GM19395 (cell line): ENCODE measurements at regions not wholly inside any gene's neighbourhood (a gene's known extent, or its start where the extent isn't known, plus 50 kb on each side); places are given as distances from the start of the nearest gene placed in this dataset.
"Not testable (repeated sequence)": the region's sequence is repeated elsewhere in the genome, so short reads cannot be mapped to it uniquely, and the experiment has no call there.

ENCODE experiments used
- ATAC-seq: cut with Tn5 transposase; IDR thresholded peaks from one replicate; pipeline ENCODE4 v1.9.1; 2021; ENCODE audit warnings: mild to moderate bottlenecking, moderate library complexity; ENCODE audit not compliant: unreplicated experiment

DNA sequence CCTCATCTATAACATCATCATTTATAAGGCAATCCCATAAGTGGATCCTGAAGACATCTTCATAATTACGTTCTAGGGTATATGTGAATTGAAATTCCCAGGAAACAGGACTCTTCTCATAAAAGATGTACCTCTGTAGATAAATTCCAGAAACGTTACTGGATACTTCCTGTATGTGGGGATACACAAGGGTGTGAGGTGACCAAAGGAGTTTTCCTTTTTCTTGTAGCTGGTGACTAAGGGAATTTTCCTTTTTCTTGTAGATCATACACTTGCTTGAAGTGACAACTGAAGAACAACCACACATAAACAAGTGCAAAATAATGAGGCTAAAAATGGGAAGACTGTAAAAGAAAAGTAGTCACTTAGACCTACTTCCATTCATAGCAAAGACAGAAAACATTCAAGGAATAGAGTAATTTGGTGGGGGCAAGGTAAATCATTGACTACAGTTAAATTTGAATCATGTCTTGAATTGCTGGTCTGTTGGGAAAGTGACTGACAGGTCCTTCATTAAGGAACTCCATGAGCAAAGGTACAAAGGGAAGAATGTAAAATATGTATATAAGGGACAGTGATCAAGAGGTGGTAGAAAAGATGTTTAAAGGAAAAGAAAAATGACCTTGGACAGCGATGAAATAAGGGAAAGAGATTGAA is 53.2 kb upstream of the UBE2E3 start:
- no peak for ATAC-seq

- ATAC-seq = no peak
Measured at GRCh38 chr2:180925700-180926099, 54.7 kb upstream of the UBE2E3 start.

DNA sequence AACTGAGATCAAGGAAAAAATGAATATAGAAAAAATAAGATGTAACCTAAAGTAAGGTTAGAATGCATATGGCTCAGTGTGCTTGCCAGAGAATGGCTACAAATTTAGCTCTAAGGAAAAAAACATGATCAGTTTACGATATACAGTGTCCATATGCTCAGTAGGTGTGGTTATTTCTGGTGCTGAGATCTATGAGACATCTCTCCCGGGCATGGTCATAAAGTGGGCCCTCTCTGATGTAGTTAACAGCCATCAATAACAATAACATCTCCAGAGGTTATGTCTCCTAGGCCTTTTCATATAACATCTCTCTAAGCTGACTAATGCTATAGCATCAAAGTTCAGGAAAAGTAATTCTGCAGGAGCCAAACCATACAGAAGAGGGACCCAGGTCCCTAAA is 56.3 kb upstream of the UBE2E3 start:
- no peak for ATAC-seq

DNA sequence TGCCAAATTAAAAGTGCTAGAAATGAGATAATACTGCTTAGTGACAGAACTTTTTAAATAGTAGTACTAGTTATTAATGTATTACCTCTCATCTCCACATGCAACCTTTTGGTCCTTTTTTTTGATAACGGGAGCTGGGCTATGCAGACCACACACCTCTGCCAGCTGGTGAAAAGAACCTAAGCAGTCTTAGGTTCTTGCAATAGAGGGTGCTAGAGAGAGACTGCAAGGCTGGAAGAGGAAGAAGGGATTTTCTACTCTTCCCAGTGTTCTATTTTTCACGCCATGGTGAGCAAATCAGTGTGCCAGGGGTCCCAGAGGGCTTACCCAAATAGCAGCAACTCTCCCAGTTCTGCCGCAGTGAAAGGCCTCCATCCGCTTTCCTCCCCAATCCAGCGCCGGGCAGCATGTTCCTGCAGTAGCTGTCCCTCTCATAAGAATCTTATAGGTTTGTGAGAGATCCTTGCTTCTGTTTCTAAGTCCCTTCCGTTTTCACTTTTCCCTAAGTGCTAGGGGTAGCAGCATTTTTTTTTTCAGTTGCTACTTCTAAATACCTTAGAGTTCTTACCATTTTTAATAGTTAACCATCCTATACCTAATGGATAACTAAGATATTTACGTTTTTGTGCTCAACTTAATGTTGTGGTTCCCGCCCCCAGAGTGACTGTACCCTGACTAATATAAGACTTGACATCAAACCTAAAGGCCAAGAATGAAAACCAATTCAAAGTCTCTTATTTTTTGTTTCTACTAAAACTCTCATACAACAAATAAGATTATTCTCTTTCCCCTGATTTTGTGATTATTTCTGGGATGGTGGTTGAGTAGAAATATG is 69.4 kb upstream of the UBE2E3 start:
- no peak for ATAC-seq

DNA sequence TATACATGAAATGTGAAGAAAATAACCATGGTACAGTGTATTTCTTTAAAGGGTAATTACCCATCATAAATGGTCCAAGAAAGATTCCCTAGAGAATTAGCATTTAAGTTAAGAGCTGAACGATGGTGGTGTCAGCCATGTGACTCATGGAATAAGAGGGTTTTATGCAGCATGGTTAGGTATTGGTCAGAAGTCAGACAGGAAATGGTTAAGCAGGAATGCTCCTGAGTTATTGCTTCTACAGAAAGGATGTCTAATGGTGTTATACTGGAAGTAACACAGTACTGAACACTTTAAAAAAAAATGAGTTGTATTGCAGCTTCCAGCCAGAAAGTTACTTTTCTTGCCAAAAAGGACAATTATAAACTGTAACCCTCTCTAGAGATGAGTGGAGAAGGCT is 72.7 kb upstream of the UBE2E3 start:
- ATAC-seq = no peak

GRCh38 chr2:180905461-180905860 is 74.9 kb upstream of the UBE2E3 start:
- no peak for ATAC-seq

DNA sequence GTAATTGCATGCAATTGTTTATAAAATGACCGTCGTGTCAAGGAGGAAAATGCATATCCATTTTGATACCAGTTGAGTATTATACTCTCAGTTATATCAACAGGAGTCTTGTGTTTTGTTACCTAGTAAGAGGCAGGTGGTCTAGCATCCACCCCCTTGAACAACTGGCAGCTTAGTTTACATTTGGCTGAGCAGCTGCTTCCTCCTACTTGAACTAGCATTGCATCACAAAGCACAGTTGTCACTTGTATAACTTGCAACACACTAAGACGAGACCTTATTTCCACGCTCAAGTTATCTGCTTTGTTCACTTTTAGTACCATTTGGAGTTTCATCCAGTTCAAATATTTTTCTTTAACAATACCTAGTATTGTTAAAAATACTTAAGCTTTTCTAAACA is 75.4 kb upstream of the UBE2E3 start:
- ATAC-seq = no peak

DNA sequence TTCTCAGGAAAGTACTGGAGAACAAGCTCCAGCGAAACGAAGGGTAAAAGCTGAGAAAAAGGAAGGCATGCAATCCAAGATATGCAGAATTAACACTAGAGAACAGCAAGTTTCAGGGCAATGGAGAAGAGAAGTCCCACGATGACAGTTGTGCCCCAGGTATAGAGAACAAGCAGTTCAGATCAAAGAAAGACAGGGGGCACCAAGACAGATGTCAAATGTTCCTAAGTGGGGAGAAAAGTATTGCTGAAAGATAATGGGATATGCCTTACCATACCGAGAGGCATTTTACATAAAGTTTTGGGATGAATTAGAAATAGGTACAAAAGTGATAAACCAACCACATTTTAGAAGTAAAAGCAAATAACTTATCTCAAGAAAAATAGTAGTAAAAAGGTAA is 79.1 kb upstream of the UBE2E3 start:
- no peak for ATAC-seq

DNA sequence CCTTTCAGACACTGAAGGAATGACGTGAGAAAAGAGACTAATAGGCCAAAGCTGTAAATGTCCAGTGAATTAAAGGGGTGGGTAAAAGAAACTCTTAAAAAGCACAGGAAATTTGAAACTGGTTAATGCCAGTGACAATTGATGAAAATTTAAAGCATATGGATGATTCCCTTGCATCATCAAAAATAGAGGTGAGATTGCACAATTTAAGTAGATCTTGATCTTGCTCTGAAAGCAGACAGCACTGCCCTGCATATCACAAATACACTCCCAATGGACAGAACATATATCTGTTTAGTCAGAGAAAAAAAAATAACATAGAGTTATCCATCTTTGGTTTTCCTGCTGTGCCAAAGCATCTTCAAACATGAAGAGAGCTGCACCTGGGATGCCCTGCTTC is 86.7 kb upstream of the UBE2E3 start:
- no peak for ATAC-seq

GRCh38 chr2:180892091-180892490 is 88.3 kb upstream of the UBE2E3 start:
- no peak for ATAC-seq

GRCh38 chr2:180891360-180891759 is 89.0 kb upstream of the UBE2E3 start:
- no peak for ATAC-seq

DNA sequence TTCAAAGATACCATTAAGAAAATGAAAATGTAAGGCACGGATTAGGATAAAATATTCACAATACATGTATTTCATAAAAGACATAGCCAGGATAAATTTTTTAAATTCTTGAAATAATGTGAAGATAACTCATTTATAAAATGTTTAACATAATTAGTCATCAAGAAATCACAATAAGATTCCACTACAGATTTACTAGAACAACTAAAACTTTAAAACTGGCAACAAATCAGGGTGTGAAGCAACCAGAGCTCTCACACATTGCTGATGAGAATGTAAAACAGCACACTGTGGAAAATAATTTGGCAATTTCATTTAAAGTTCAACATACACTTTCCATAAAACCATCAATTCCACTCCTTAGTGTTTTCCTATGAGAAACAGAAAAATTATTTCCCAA is 89.6 kb upstream of the UBE2E3 start:
- ATAC-seq = no peak

- no peak for ATAC-seq
Measured at GRCh38 chr2:180882959-180883358, 97.4 kb upstream of the UBE2E3 start.

DNA sequence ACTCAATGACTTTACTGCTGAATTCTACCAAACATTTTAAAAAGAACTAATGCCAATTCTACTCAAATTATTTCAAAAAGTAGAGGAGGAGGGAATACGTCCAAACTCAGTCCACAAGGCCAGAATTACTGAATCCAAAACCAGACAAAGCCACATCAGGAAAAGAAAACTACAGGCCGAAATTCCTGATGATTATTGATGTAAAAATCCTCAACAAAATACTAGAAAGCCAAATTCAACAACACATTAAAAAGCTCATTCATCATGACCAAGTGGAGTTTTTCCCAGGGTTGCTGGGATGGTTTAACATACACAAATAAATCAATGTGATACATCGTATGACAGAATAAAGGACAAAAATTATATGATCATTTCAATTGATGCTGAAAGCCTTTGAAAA is 103.9 kb upstream of the UBE2E3 start:
- no peak for ATAC-seq

- ATAC-seq = no peak
Measured at GRCh38 chr2:180873219-180873618, 107.2 kb upstream of the UBE2E3 start.

DNA sequence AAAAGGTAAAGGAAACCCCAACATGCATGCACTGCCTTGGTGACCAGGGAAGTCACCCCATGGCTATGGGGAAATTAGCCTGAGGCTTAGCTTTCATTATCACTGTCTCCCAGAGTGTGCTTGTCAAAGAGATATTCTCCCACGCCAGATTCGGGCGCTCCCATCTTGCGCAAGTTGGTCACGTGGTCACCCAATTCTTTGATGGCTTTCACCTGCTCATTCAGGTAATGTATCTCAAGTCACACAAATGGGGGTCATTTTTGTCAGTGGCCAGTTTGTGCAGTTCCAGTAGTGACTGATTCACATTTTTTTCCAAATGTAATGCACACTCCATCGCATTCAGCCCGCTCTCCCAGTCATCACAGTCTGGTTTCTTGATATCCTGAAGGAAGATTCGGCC is 107.6 kb upstream of the UBE2E3 start:
- not testable (repeated sequence) for ATAC-seq

GRCh38 chr2:180872255-180872654 is 108.2 kb upstream of the UBE2E3 start:
- ATAC-seq = no peak

DNA sequence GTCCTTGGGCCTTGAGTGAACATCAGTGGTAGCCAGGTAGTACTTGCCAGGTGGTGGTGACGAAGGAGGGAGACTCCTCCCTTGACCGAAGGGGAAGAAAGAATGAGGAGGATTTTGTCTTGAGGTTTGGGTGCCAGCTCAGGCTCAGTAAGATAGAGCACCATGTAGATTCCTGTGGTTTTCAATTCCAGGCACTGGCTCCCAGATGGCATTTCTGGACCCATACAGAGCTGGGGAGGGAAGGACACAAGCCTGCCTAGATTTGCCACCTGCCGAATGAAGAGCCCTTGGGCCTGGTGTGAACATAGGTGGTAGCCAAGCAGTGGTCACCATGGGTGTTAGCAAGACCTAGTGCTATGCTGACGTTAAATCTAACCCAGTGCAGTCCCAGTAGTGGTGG is 108.8 kb upstream of the UBE2E3 start:
- no peak for ATAC-seq

DNA sequence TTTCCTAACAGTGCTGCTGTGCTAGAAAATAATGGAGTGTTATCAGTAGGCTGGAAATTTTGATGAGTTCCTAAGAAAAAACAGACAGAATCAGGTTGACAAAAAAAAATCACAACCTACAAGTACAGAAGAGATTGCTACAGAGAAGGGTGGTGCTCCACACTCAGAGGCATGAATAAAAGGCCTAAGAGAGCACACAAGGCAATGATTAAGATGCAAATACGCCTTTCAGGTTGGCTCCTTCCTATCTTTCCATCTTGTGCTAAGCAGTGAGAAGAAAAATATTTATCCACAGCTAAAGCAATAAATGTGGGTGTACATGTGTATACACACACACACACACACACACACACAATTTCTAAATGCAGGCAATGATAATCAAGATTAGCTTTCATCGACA is 130.6 kb upstream of the UBE2E3 start:
- no peak for ATAC-seq

- ATAC-seq = no peak
Measured at GRCh38 chr2:180848393-180848792, 132.0 kb upstream of the UBE2E3 start.

GRCh38 chr2:180846756-180847472 is 133.5 kb upstream of the UBE2E3 start:
- no peak for ATAC-seq

DNA sequence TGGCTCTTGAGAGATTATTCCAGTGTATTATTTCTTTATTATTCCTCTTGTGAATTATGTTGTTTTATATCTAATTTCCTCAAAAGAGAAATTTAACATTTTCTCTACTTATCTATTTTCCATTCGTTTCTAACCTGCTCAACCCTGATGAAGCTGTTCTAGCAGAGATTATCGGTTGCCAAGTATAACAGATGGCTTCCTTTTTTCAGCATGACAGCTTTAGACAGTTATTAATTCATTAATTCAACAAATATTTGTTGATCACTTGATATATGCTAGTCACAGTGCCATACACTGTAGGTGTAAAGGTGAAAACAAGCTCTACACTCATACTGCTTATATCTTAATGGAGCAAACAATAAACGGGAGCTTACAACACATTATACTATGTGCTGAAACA is 137.9 kb upstream of the UBE2E3 start:
- no peak for ATAC-seq
